ENCODE measurements at regions not wholly inside any gene's neighbourhood (a gene's known extent, or its start where the extent isn't known, plus 50 kb on each side); places are given as distances from the start of the nearest gene placed in this dataset.

- TF ChIP-seq, protein P1, sequence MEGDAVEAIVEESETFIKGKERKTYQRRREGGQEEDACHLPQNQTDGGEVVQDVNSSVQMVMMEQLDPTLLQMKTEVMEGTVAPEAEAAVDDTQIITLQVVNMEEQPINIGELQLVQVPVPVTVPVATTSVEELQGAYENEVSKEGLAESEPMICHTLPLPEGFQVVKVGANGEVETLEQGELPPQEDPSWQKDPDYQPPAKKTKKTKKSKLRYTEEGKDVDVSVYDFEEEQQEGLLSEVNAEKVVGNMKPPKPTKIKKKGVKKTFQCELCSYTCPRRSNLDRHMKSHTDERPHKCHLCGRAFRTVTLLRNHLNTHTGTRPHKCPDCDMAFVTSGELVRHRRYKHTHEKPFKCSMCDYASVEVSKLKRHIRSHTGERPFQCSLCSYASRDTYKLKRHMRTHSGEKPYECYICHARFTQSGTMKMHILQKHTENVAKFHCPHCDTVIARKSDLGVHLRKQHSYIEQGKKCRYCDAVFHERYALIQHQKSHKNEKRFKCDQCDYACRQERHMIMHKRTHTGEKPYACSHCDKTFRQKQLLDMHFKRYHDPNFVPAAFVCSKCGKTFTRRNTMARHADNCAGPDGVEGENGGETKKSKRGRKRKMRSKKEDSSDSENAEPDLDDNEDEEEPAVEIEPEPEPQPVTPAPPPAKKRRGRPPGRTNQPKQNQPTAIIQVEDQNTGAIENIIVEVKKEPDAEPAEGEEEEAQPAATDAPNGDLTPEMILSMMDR (IDR thresholded peaks at IDR 0.05; ENCODE audit: extremely low read depth in 1 of 2, insufficient read depth in 1 of 2, low read depth in 1 of 2, low read length in 2 of 2), result no peak
- TF ChIP-seq EZH2 (IDR thresholded peaks at IDR 0.05; ENCODE audit: borderline replicate concordance, low read depth, low read length, severe bottlenecking) (no peak), POLR2AphosphoS5 (IDR thresholded peaks at IDR 0.05; ENCODE audit: insufficient read depth, low read depth, low read length) (no peak), POLR2A (IDR thresholded peaks at IDR 0.05; ENCODE audit: low read depth, low read length) (no peak), JUN (IDR thresholded peaks at IDR 0.05; ENCODE audit: borderline replicate concordance, insufficient read depth, insufficient read length, low read depth) (no peak)
Observed at GRCh38 chr6:23951691-23952090, 174.3 kb upstream of the NRSN1 start.
